RKO (cell line): ENCODE measurements at regions not wholly inside any gene's neighbourhood (a gene's known extent, or its start where the extent isn't known, plus 50 kb on each side); places are given as distances from the start of the nearest gene placed in this dataset.

Source experiments
- DNase-seq: peaks from one replicate; pipeline ENCODE4 v3.0.0-alpha.2; 2016; ENCODE audit warnings: low spot score

DNA sequence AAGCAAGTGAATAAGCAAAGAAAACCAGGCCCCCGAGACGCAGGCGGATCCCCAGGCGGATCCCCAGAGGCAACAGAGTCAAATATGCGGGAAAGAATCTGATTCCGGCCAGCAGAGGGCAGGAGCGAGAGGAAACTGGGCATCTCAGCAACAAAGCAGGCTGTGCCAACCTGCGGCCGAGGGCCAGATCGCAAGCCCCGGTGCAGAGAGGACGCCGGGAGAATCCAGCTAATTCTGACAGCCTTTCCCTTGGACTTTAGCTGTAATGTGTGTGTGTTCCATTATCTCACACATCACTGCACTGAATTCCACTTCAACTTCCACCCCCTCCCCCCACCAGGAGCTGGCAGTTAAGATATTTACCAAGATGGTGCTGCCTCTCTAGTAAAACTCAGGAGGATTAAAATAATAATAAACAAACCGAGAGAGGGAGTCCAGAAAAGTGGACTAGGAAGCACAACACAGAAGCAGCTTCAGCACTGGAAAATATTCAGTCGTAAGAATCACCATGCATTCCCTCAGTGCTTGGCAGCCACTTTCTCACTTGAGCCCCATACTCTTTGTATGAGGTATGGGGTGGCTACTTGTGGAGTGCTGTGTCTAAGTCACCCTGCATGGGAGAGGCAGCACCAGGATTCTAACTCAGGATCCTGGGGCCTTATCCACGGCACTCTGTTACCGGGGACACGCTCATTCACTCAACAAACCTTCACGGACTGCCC is 66.2 kb upstream of the SNX9 start:
- peak; percentile 86 for DNase-seq

DNA sequence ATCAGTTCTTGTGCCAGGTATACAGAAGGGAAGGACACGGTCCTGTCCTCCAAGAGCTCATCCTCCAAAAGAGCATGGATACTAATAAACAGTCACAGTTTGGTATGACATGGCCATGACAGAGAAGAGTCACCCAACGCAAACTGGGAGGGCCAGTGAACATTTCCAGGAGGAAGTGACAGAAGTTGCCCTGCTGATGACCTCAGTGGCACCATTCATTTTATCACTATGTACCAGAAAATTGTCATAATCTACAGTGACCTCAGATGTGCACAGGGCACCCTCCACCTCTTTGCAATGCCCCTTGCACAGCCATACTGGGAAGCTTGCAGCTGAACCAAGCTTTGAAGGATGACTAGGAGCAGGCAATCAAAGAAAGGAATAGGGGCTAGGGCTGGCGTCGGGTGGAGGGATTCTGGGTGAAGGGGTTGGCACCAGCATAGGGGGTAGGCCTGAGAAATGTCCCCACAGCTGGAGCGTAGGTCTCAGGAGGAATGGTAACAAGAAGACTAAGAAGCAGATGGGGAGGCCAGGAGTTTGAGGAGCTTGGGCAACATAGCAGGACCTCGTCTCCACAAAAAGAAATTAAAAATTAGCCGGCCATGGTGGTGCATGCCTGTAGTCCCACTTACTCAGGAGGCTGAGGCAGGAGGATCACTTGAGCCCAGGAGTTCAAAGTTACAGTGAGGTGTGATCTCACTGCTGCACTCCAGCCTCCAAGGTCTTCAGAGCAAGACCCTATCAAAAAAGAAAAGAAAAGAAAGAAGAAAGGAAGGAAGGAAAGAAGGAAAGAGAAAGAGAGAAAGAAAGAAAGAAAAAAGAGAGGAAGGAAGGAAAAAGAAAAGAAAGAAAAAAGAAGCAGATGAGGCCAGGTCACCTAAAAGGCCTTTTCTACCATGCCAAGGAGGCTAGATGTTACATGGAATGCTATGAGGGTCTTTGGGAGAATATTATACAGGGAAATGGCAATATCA is 65.3 kb upstream of the SNX9 start:
- no peak for DNase-seq

DNA sequence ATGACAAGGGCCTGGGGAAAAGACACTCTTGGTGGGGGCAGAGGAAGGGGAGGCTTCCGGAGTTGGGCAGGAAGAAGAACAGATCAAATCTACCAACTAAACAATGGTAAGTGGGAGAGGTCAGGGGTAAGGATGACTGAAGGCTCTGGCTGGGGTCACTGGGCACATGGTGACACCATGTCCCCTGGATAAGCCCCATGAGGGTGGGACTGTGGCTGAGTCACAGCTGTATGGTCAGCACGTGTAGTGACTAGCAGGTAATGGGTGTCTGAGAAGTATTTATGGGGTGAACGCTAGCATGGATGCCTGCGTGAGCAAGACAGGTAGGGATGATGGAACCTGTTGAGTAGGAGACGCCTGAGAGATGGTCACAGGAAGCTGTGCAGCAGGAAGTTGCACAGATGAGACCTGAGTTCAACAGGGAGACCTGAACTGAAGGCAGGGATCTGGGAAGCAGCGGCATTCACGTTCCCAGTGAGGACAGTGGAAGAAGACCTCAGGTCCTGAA is 64.5 kb upstream of the SNX9 start:
- no peak for DNase-seq

DNA sequence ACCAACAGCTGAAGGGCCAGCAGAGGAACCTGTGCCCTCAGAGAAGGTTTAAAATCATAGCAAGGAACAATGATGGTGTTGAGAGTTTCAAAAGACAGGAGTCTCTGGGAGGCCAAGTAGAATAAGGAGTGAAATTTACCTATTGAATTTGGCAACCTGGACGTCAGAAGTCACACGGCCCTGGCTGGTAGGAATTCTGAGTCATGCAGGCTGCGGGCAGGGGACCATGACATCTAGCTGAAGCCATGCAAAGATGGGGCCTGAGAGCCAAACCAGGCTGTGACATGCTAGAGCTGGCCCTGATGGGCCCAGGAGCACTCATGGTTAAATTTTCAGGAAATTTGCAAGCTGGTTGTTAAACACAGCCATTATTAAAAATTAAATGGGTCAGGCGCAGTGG is 64.0 kb upstream of the SNX9 start:
- no peak for DNase-seq

DNA sequence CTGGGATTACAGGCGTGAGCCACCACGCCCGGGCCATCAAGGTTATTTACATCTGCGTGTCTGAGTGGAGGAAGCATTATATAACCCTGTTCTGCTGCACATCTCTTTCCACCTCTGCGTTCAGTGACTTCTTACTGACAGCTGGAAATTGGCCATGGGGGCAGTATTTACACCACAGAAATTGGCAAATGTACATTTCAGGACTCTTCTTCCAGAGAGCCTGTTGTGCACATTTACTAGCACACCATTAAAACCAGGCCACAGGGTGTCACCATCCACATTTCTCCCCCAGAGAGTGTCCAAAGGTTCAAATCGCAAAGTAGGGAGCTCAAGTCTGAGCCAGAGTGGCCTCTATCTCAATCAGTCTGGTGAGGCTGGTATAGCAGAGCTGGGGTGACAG is 62.9 kb upstream of the SNX9 start:
- DNase-seq: no peak

DNA sequence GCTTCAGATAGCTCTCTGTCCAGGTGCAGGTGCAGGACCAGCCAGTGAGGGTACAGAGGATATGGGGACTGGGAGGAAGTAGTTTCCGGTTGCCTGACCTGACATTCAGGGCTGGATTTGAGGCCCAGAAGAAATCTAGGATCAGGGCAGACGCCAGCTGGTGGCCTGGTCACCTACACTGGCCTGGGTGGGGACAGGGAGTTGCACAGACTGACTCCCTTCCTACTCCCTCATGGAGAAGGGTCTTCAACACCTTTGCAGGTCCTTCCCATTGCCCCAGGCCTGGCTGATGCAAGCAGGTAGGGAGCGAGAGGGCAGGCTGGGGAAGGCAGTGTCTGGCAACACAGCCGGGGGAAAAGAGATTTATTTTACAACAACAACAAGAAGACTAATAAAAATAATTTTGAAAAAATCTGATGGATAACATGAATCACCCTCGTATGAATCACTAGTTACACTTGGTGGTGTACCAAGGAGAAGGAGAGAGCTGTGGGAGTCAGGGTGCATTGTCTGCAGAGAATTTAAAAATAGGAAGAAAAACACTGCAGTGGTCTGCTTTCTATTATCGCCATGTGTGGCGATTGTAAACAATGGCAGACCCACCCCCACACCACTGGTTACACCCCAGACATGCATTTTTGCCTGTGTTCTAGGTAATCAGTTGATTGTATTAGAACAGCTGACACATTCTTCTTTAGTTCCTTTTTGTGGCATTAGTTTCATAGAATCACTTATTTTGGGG is 62.3 kb upstream of the SNX9 start:
- peak; percentile 67 for DNase-seq

DNA sequence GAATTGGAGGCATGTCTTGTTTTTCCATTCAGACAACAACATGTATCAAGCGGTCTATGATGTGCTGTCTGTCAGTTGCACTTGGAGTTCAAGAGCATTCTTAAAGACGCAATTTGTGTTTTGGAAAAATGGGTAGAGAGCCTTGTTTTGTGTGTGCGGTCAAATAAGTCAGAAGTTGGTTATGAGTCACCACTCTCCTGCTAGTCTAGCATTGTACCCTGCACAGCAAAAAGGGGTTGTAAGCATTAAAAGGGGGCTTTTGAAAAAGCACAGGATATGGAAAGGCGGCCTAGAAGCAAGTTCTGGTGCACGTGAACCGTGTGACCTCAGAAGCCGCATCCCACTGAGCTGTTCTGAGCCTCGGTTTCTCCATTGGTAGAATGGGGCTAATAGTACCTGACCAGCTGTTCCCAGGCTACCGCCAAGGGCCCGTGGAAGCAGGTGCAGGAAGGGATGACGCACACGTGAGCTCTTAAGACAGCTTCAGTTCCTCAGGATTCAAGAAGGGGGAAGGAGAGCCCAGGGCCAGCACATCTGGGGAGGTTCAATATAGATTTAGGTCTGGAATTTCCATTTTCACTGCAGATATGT is 61.6 kb upstream of the SNX9 start:
- peak; percentile 38 for DNase-seq

DNA sequence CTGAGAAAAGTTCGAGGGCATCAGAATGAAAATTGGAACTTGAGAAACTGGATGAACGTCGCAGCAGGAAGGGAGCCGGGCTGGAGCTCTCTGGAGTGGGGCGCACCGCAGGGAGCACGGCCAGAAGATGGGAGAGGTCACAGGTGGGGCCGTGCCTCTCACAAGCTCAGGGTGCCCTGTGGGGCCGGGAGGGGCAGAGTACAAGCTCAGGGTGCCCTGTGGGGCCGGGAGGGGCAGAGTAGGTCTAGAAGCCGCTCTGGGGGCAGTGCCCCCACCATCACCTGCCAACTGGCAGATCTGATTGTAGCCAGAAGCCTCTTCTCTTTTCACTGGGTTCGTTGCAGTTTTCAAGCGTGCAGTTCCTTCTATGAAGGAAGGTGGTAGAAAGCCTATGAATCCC is 61.1 kb upstream of the SNX9 start:
- no peak for DNase-seq

DNA sequence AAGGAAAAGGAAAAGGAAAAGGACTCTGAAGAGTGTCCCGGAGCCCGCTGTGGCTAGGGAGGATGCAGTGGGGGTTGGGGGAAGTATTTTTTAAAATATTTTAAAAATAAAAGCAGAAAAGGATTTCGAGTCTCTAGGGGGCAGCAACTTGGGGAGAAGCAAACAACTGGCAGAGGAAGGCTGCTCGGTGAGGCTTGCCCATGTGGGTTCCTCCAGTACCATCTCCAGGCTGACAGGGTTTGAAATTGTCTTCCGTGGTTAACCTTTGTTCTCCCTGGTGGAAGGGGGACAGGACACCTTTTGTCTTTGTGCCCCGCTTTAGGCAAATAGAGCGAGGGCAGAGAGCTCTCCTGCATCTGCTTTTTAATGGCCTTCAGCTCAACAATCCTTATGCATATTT is 60.4 kb upstream of the SNX9 start:
- no peak for DNase-seq

DNA sequence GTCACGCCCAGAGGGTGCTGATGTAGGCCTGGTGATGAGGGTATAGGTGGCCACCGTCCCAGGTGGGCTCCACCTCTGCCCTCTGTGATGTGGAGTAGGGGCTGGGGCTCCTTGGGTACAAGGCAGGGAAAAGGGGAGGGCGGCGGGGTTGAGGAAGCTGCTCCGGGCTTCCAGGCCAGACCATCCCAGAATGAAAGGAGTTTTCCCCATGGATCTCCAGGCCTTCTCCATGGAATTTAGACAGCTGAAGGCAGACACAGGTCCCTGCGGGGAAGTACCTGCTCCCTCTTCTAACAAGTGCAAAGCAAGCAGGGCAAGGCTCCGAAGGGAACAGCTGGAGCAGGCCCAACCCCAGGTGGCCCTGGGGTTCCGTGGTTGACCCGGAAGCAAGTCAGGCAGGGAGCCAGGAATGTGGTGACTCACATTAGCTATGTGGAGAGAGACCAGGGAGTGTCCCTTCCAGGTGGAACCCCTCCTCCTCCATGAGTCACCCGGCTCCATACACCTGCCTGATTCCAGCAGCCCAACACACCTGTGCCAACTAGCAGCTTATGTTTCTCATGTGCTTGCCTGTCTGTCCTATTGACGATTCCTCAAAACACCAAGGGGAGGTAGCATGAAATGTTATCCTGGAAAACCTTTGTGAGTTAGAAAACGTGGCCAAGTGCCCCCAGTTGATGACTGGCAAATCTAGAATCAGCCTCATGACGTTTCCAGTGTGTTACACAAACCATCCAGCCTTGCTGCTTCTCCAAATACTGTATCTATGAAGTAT is 59.7 kb upstream of the SNX9 start:
- peak; percentile 60 for DNase-seq

DNA sequence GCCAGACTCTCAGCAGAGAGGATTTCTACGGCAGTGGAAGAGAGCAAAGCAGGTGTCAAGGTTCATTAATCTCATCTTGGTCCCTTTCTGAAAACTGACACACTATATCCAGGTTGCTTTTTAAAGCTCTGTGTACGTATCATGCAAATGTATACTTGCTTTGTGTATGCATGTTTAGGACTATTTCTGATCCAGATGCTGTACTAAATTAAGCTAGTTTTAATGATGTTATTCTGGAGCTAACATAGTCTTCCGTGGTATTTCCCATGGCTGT is 59.2 kb upstream of the SNX9 start:
- DNase-seq: no peak

DNA sequence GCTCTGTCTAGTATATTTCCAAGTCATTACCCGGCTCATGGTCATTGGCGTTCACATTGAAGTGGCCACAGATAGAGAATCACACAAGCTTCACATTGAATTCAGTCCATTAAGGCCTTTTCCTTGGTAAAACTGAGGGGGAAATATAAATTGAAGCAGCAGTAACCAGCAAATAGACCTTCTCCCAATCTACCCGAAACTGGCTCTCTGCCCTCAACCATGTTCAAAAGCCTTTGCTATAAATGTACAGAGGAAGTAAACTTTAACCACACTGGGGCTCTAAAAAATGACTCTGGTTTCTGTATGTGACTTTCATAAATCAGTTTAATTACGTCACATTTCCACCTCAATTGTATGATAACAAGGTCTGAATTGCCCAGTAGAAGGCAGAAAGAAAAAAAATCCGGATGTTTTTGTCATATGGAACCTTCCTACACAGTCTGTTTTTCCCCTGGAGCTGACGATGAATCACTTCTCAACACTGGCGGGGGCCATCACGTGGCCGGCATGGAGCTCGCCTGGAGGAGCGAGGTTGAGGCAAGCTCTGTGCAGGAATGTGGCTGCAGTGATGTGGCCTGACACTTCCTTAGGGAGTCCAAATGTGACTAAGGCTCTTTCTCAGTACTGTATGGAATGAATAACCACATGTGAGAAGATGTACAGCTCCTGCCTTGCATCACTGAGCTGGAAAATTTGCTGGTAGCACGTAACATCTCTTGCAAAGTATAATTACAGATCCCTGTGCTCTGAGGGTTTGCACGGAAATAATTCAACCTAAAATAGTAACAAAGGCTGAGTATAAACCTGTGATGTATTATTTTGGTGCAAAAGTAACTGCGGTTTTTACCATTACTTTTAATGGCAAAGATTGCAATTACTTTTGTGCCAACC is 58.6 kb upstream of the SNX9 start:
- DNase-seq: peak; percentile 98

DNA sequence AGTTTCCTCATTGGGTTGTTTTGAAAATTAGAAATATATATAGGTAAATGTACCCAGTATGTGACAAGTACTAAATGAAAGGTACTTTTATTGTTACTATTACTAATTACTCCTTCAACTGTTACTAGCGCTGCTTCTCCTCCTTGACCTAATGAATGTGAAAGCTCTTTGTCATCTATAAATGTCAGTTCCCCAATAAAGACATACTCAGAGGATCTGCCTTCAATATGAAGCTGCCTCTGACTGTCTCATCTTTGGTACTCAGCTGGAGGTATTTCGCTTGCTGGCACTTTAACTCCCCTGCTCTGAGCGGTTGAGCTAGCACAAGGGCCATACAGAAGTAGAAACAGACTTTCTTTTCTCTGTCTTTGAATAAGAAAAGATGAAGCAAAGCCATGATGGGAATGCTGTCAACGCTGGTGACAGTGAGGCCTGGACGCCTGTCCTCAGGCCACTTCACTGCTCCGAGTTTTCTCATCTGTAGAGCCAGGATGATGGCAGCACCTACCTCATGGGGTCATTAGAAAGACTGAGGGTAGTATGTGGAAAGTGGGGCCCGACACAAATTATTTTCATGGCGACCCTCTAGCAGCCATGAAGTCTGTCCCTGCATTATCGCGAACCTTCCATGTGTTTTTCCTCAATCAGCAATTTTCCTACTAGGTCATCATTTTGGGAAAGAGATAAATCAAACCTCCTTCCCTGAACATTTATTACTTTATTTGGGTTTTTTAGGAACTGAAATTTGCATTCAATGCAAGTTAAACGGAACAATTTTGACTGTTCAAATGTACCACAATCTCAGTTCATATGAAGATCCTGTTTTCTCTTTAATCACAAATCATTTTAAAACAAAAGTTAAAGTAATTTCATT is 55.9 kb upstream of the SNX9 start:
- DNase-seq: no peak

DNA sequence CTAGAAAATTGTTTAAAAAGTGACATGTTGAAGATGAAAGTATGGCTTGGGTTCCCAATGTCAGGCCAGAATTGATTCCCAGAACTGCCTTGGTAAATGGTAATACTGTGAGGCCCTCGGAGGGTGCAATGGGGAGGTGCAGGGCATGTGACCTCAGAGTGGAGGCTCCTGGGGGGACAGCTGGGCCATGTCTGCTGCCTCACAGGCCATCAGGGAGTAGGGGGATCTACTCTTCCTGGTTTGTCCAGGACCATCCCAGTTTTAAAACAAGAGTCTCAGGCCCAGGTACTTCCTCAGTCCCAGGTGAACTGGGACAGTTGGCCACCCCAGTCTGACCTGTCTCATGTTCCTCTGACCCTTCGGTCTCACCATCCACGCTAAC is 55.3 kb upstream of the SNX9 start:
- no peak for DNase-seq

DNA sequence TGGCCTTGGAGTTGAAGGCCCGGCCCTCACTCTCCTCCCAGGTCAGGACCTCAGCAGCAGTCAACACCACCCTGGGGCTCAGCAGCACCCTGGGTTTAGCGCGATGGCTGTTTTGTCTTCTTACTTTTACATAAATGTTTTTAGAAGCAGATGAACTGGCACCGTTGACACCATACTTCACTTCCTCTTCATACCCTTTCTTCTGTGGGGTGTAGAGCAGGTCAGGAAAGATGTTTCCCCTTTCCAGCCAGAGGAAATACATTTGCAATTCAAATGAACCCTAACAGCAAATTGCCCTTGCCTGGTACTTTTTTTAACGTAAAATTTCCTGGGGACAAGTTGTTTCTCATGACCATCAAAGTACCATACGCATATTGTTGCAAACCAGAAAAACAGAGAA is 54.7 kb upstream of the SNX9 start:
- no peak for DNase-seq

DNA sequence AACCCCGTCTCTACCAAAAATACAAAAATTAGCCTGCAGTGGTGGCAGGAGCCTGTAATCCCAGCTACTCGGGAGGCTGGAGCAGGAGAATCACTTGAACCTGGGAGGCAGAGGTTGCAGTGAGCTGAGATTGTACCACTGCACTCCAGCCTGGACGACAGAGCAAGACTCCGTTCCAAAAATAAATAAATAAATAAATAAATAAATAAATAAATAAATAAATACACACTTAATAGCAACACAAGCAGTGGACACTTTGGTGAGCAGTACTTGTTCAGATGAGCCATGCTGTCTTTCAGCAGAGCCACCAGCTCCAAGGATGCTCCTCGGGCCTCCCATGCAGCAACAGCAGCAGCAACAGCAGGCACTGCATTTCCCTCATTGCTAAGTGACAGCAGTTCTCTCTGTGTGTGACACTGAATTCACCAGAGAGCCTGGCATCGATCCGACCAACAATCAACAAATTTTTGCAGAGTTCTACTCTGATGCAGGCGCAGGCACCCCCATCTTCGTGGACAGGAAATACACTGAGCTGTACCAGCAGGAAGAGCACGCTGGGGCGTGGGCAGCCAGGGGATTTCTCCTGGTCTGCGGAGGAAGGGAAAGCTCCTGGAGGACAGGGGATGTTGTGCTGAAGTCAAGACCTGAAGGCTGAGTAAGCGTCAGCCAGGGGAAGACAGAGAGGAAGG is 54.0 kb upstream of the SNX9 start:
- no peak for DNase-seq

DNA sequence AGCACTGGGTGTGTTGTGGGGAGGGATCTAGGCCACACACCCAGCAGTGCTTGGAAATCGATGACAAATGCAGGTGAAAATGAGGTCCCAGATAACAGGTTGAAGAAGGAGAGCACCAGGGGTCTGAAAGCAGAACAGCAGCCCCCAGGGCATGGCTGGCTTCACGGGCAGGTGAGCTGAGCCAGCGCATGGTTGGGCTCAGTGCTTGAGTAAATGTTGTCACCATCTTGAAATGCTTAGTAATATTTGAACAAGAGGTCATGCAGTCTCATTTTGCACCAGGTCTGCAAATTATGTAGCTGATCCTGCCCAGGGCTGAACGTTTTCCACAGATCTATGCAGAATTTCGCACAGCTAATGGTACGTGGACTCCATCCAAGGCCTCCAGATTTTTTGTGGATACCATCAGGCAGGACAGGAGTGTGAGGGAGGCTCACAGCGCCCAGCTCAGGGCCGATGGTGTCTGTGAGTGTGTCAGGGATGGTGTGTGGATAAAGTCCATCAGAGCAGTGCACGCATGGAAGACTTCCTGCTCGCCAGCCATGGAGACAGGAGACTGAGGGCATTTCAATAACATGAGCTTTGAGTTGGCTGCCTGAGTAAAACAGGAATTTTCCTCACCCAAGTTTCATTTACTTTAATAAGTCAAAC is 53.1 kb upstream of the SNX9 start:
- DNase-seq: no peak

DNA sequence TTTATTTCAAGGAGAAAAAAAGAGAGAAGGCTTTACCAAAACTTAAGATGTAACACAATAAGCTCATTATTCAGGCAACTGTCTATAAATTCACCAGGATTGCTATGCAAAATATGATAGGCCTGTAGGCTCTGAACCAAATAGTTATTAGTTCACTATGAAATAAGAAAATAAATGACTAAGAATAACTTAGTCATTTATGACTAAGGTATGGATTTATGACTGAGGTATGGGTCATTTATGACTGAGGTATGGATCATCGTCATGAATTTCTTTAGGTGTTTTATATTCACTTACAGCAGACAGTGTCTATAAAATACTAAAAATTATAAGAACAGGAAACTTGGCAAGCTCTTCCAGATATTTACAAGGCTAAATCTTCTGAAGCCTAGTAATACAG is 52.1 kb upstream of the SNX9 start:
- peak; percentile 83 for DNase-seq
